Uterus (tissue), 2 donors: ENCODE measurements at regions not wholly inside any gene's neighbourhood (a gene's known extent, or its start where the extent isn't known, plus 50 kb on each side); places are given as distances from the start of the nearest gene placed in this dataset.

Experiments
- POLR2A ChIP-seq, 2 donors: fragments of 450-650 bp; IDR thresholded peaks; one replicate each; pipeline ENCODE4 v1.6.1; 2016; ENCODE audit warnings: antibody characterized with exemption in 2 of 2, mild to moderate bottlenecking in 1 of 2, moderate library complexity in 1 of 2
- TF ChIP-seq, protein P1 (sequence below), 4 experiments: fragments of 200-600 bp in 2 of 4; fragments of 450-650 bp in 2 of 4; sonication (generic) in 2 of 4; IDR thresholded peaks; one replicate each; pipeline ENCODE4 v1.5.1; 2016 to 2019; ENCODE audit warnings: antibody characterized with exemption in 4 of 4, mild to moderate bottlenecking in 2 of 4, moderate library complexity in 1 of 4

DNA sequence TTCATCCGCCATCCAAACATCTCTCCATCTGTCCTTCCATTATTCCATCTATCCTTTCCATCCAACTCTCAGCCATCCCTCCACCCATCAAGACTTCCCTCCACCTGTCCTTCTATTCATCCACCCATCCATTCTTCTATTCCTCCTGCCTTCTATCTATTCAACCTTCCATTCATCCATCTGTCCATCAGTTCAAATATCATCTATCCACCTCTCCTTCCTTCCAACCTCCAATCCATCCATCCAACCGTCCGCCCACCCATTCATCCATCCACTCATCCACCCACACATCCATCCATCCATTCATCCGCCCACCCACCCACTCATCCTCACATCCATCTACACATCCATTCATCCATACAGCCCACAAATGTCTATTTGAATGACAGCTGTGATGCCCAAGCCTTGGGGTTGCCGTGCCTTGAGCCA, 132.1 kb downstream of the CEBPB start:
- TF ChIP-seq, protein P1, sequence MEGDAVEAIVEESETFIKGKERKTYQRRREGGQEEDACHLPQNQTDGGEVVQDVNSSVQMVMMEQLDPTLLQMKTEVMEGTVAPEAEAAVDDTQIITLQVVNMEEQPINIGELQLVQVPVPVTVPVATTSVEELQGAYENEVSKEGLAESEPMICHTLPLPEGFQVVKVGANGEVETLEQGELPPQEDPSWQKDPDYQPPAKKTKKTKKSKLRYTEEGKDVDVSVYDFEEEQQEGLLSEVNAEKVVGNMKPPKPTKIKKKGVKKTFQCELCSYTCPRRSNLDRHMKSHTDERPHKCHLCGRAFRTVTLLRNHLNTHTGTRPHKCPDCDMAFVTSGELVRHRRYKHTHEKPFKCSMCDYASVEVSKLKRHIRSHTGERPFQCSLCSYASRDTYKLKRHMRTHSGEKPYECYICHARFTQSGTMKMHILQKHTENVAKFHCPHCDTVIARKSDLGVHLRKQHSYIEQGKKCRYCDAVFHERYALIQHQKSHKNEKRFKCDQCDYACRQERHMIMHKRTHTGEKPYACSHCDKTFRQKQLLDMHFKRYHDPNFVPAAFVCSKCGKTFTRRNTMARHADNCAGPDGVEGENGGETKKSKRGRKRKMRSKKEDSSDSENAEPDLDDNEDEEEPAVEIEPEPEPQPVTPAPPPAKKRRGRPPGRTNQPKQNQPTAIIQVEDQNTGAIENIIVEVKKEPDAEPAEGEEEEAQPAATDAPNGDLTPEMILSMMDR (IDR thresholded peaks at IDR 0.05), result no peak
- TF ChIP-seq POLR2A (IDR thresholded peaks at IDR 0.05), result no peak
